ENCODE measurements at regions not wholly inside any gene's neighbourhood (a gene's known extent, or its start where the extent isn't known, plus 50 kb on each side); places are given as distances from the start of the nearest gene placed in this dataset.

DNA sequence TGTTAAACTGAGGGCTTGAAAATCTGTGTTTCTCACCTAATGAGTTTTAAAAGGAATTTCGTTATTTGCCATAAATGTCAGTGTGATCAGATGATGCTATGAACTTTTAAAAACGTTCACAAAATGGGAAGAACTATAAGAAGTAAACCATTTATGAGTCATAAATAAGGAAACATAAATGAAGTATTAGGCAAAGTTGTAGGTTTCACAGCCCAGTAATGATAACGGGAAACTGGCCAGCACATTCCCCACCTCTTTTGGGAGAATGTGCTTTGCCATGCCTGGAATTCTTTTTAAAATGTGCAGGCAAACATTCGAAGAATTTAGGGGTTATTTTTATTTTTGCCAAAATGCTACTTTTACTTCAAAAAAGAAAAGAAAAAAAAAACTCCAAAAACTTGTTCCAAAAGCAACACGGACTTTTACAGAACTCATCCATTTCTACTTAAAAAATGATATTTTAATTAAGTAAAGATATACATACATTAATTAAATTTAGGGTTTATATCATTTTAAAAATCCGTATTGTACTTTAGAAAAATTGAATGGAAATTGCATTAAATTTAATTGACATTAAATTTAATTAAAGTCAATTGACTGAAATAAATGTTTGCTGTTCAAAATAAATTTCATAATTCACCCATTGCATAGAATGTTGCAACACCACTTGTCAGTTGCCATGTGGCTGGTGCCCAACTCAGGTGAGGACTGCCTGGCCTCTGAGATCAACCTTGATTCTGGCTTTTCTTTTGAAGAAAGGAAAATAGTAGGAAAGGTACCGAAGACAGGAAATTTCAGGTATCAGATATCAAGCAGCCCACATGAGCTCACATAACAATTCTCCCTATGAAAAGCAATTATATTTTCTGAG is 1198.5 kb downstream of the EFNB2 start:
- DNase-seq, result no peak

DNA sequence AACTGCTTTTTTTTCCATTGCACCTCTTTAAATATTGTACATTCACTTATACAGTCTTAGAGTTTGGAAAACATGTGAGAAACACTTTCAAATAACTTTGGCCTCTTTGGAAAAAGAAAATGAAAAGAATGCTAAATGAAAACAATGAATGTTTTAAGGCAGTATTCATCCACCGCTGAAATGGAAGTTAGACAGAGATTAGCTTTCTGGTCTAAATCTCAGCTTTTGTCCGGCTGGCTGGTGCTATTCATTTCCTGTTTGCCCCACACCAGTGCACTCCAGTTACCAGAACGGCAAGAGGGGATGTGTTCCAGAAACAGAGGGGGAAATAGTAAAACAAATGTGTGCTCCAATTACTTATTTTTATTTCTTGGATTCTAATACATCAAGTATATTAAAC is 1201.3 kb downstream of the EFNB2 start:
- DNase-seq, result no peak

DNA sequence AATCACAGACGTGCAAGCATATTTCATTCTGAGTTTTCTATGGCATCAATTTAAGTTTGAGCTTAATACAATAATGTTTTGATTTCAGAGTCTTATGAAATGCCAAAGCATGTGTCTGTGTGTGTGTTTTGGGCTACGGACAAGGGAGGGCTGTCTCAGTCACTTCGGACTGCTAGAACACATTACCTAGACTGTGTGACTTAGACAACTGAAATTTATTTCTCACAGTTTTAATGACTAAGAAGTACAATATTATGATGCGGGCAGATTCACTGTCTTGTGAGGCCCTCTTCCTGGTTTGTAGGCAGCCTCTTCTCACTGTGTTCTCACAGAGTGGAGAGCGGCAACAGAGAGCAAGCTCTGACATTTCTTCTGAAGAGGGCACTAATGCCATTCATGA is 1202.0 kb downstream of the EFNB2 start:
- DNase-seq, result no peak

DNA sequence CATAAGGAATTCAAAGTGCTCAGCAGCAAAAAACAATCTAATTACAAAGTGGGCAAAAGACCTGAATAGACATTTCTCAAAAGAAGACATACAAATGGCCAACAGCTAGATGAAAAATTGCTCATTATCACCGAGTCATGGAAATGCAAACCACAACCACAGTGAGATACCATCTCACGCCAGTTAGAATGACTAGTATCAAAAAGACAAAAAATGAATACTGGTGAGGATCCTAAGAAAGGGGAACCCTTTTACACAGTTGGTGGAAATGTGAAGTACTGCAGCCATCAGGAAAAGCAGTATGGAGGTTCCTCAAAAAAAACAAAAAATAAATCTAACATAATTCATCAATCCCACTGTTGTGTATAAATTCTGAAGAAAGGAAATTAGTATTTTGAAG is 1206.1 kb downstream of the EFNB2 start:
- DNase-seq, result no peak

DNA sequence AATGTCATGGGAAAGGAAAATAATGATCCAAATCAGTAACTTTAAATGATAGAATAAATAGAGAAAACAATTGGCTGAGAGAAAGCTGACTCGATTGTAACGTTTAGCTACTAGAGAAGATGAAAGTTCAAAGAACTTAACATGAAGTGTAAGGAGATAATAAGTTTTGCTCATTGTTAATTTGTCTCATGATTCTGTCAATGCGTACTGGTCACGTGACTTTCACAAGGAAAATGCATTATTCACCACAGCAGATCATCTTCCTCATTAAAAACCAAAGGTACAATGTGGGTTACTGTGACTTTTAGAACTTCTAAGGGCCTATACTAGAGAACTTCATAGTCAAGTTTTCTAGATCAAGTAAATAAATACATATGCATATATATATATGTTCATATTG is 1207.2 kb downstream of the EFNB2 start:
- no peak for DNase-seq

DNA sequence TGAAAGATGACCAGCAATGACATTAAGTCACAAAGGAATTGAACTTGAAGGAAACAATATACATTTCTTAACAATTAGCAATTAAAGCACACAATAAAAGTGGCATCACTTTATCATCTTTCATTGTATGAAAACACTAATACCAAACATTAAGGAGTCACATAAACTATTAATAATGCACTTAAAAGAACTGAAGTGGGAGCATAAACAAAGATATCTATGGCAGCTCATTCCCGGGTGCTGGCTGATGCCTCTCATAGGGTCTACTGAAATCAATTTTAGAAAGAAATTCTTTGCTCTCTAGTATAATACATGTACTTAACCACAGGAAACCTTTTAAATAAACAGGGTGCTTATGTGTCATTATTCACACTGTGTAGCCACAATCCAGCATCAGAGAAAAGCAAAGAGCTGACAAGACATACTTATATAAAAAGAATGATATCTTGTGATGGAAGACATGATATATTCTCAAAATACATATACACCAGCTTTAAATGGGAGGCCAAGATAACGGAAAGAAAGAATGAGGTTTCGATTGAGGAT is 1207.8 kb downstream of the EFNB2 start:
- DNase-seq, result no peak

DNA sequence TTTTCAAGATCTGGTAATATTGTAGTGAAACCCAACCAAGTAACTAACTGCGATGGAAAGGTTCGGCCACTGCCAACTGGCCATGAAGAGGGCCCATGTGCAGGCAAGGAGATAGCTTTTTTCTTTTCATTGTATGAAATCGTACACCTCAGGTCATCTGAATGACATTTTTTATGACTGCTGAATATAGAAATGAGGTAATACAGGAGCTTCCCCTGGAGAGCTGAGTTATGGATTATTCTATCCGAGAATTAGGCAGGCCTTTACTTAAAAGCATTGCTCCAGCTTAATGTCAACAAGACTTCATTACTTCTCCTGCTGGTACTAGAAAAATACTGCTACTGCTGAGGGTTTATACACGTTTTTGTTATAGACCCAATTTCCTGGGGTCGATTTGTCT is 1215.6 kb downstream of the EFNB2 start:
- DNase-seq, result no peak

DNA sequence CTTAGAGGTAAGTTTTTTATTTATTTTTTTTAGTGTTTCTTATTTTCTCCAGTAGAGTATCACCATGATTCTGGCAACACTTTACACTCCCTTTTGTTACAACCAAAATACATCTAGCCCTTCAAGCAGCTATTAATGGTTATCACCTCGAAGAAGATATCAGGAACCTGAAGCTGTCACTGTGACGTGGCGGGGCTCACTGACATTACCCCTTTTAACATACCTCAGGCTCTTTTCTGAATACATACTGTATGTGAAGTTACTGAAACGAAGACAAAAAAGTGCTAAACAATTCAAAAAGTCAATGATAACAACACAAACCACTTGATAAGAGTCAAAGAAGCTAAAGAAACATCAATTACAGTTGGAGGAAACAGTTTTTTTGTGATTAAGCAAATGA is 1218.7 kb downstream of the EFNB2 start:
- DNase-seq, result no peak

DNA sequence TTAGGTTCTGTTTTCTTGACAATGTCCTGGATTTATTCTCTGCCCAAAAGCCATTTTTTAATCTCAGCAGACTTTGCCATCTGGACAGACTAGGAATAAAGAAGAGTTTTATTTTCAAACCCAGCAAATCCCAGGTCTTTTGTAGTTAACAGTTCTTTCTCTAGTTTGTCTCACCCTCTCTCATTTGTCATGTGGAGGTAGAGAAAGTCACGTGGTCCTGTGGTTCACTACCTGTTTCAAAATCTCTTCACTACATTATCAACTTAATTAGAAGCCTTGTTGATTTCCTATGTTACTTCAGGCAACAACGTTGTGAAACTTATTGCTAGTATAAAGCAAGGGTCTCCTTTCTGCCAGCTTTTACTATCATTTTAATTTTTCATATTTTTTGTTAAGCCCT is 1222.6 kb downstream of the EFNB2 start:
- DNase-seq, result no peak

DNA sequence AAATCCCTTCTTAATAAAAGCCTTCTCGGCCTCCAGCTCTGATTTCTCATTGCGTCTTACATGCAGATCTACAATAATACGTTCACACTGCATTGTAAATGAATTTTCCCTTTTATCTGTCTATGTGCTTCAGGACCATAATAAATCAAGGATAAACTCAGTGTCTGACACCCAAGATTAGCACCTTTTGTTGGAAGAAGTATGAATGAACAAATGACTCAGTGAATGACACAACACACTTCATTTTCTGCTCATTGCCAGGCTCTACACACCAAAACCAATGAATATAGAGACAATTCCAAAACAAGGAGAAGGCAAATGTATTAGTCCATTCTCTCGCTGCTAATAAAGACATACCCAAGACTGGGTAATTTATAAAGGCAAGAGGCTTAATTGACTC is 1224.4 kb downstream of the EFNB2 start:
- no peak for DNase-seq

DNA sequence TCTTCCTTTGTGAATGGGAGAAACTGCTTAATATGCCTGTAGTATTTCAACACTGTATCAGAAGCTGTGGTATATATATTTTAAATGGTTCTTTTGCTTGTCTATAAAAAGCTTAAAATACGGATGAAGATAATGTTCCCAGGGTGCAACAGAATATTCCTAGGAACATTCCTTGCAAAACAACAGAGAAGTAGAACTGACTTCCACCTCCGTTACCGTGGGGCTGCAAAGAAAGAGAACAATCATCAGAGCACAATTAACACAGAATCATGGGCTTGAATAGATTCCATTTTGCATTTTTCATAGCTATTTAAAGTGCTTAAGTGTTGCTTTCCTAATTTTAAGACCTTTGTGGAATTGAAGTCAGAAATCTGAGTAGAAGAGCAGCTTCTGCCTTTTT is 1227.7 kb downstream of the EFNB2 start:
- no peak for DNase-seq

DNA sequence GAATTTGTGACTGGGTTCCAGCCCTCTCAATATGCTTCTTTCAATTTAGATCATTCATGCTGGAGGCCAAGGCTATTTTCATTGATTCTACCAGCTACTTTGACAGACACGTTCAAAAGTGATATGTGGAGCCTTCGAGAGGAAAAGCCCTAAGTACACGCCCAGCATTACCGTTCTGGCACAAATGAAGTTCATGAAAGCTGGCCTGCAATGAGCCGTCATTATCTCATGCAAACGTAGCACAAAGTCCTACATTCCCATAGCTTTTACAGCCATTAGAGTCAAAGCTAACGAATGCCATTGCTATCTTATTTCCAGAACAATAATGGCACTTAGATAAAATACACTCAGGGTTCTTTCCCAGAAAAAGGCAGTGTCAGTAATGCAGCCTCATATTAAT is 1237.6 kb downstream of the EFNB2 start:
- no peak for DNase-seq

DNA sequence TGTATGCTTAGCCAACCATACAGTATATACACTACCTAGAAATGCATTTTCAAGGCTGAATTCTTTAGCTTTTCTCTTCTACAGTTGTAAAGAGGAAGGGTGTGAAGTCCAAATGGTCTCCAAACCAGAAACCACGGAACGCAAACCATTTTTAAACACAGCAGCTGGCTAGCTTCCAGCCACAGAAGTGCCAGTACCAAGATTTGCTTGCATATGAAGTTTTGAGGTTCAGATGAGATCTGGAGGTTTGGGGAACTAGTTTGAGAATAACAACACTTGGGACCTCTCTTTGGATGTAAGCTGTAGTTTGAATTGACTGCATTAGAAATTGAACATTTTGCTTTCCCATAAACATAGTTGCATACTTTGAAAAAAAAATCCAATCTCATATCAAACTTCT is 1243.5 kb downstream of the EFNB2 start:
- DNase-seq, result no peak

DNA sequence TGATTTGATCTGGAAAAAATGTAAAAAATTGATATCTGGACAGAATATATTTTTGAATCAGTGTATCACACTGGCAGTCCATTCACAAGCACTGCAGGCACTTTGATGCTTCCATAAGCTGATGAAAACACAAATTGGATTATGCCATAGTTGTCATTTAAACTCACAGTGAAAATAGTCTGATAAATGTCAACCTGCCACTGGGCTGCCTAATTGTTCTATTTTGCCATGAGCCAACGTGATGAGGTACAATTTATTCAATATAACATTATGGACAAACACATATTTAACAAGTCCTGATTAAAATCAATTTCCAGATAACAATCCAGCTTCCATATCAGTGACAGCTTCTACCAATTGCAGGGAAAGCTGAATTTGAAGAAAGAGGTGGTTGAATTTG is 1244.9 kb downstream of the EFNB2 start:
- DNase-seq, result no peak

DNA sequence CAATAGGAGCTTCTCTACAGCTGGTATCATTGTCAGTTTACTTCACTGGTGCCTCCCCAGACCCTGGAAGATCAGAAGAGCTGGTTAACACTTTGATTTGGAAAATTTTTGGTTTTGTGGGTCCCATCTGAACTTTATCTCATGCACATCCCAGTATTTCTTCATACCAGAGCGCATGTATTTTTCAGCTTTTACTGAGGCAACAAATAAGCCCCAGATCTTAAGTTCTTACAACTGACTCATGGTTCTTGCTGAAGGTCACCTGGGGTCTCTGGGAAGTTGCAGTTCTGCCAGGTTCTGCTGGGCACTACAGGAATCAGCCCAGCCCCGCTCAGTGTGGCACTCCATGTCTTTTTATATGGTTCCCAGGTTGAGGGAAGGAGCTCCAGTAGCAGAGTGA is 1249.9 kb downstream of the EFNB2 start:
- no peak for DNase-seq

DNA sequence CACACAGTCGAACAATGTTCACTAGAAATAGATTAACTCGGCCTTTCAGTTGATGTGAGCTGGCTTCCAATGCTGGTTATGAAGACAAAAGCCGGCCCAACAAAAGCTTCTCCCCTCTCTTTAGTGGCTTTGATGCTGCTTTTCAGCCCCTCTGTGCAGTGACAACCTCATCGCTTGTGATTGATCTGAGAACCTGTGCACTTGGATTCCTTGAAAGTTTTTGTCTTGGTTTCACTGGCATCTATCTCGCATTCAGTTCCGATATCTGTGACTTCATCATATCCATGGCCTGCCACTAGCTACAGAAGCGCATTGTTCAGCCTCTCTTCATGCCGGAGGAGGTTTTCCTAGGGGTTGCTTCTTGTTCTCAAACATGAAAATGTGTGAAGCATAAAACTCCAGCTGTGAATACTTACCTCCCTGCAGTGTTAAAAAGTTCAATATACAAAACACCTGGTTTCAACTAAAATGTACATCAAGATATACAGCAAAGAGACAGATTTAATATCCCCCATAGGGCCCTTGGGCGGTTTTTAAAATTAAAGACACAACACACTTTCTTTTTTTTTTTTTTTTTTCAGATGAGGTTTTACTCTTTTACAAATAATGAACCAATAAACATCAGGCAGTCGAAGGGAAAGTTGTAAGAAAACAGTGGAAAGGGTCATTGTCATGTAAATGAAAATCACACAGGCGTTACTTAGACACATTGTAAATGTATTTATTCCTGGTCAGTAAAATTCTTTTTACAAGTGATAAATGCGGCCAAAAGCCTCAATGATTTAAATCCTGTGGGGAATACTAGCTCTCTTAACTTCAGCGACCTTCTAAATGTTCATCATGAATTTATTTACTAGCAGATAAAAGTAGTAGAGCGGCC is 1252.8 kb downstream of the EFNB2 start:
- DNase-seq, result no peak

DNA sequence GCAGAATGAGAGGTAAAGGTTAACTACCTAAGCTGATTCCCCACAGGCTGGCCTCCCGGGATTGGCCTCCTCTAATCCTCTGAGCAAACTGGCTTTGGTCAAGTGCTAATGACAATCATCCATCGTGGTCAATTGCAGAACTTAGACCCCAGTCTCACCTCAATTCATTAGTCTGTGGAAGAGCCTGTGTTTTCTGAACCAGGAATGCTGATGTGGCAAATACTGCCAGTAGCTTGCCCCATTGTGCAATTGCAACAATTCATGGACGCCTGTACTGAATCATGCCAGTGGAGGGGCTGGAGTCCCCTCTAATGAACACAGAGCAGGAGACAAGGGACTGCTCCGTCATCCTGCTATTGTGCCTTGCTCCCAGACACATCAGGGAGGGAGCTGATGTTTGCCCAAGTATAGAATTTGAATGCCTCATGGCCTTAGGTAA is 1256.5 kb downstream of the EFNB2 start:
- no peak for DNase-seq

DNA sequence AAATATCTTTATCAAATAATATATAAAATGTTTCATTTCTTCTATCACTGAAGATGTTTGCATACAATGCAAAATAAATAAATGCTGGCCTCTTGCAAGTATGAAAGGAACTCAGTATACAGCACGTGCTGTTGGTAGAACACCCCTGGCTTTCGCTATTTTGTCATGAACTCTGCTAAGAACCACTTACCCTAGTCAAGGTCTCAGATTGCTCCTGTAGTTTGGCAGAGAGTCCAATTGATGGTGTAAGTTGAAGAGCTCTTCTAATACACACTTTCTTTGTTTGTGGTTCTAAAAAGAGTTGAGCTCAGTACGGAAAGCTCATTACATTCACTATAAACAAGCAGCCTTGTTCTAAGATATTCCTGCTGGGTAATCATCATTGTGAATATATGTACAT is 1258.9 kb downstream of the EFNB2 start:
- DNase-seq, result no peak

DNA sequence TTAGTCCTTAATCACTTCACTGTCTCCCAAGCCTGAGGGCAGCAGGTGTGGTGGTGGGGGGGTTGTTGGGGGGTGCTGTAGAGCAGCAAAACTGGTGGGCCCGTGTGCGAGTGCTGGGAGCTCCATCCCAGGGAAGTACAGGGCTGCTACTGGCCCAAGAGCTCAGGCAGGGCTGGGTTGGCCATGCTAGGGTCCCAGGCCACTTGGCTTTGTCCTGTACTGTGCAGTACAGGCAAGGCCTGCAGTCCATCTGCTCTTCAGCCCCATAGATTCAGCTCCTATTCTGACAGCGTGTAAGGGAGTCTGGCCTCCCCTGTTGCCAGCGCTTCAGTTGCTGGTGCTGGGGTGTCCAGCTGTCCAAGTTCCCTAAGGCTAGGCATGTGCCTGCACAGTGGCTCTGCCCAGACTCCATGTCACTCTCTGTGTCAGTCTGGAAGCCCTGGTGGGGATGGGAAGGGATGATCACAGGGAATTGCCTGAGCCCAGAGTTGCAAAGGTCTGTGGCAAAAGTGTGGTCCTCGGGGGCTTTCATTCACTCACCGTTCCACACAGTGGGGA is 1261.7 kb downstream of the EFNB2 start:
- no peak for DNase-seq

DNA sequence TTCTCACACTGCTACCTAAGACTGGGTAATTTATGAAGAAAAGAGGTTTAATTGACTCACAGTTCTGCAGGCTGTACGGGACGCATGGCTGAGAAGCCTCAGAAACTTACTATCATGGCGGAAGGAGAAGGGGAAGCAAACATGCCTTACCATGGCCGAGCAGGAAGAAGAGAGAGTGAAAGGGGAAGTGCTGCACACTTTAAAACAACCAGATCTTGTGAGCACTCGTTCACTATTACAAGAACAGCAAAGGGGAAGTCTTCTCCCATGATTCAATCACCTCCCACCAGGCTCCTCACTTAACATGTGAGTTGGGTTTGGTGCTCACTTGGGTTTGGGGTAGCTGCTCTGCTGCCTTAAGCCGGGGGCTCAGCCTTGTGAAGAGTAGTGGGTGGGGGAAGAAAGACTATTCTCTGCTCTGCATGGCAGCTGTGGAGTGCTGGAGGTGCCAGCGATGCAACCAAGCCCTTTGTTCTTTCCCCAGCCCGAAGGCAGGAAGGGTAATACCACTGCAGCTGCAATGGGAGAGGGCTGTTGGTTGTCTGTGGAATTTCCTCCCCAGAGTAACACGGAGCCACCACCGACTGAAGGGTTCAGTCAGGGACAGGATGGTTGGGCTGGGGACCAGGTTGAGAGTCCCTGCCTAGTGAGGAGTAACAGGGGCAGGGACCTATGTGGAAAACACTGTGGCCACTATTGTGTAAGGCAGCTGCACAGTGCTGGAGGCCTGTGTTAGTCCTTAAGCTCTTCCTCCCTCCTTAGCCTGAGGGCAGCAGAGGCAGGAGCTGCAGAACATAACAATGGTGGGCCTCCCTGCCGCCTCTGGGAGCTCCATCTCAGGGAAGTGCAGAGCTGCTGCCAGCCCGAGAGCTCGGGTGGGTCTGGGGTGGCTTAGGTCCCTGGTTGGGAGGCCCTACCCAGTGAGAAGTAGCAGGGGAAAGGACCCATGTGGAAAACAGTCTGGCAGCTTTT is 1262.5 kb downstream of the EFNB2 start:
- no peak for DNase-seq

DNA sequence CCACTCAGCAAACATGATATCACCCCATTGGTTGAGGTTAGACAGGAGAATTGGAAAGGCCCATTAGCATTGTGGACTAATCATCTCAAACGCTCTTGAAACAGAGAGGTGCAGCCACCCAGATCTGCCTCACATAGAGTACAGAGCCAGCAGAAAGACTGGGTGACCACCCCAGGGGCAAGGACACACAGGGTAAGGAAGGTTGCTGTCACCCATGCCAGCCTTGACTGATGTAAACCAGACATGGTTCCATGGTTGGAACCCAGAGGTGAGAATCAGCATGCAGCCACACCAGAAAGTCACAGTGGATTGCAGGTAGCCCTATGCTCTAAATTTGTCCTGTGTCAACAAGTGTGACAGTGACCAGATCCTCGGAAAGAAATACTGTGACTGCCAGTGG is 1268.8 kb downstream of the EFNB2 start:
- DNase-seq, result no peak

DNA sequence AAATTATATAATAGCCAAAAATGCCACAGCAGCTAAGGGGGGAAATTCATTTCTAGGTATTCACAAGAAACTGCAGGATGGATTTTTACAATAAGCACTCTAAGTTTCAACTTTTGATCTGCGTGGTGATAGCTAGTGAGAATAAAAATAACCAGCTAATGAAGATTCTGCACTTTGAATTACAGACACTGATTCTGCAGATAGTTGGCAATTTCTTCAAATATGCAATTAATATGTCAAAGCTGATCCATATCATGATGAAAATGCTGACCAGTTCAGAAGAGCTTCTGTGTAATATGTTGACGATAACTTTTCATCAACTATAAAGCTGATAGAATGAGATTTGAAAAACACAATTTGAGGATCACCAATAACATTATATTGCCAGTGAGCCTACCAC is 1272.9 kb downstream of the EFNB2 start:
- DNase-seq, result no peak

All from SHP77 treated with DMSO at 0.1 percent for 48 hours (cell line).